HL-60 (cell line): ENCODE measurements at regions not wholly inside any gene's neighbourhood (a gene's known extent, or its start where the extent isn't known, plus 50 kb on each side); places are given as distances from the start of the nearest gene placed in this dataset.

ENCODE experiments used
- GABPA ChIP-seq: IDR thresholded peaks from 2 replicates; pipeline ENCODE4 v1.6.1; 2012; ENCODE audit warnings: low read depth
- POLR2AphosphoS5 ChIP-seq: IDR thresholded peaks from 2 replicates; pipeline ENCODE4 v1.6.1; 2012; ENCODE audit warnings: low read depth
- TF ChIP-seq, protein P1 (sequence below): IDR thresholded peaks from one replicate; pipeline ENCODE4 v1.5.1; 2011; ENCODE audit warnings: low read length, control low read depth, inconsistent platforms; ENCODE audit not compliant: insufficient read depth

DNA sequence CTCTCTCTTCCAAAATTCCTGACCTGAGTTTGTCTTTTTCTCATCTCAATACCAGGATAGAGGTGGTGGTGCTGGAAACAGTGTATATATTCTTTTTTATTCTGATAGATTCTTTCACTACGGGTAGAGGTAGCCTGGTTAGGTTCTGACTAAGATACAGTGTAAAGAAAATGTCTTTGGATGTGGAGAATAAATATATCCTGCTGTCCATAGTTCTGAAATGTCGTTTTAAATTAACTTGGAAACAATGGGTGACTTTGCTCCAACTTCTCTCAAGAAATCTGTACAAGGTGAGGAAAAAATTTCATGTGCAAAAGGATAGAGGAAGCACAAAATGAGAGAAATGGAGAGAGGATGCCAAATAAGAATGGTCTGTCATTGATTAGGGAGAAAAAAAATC, 546.1 kb downstream of the GBA3 start:
- TF ChIP-seq, protein P1, sequence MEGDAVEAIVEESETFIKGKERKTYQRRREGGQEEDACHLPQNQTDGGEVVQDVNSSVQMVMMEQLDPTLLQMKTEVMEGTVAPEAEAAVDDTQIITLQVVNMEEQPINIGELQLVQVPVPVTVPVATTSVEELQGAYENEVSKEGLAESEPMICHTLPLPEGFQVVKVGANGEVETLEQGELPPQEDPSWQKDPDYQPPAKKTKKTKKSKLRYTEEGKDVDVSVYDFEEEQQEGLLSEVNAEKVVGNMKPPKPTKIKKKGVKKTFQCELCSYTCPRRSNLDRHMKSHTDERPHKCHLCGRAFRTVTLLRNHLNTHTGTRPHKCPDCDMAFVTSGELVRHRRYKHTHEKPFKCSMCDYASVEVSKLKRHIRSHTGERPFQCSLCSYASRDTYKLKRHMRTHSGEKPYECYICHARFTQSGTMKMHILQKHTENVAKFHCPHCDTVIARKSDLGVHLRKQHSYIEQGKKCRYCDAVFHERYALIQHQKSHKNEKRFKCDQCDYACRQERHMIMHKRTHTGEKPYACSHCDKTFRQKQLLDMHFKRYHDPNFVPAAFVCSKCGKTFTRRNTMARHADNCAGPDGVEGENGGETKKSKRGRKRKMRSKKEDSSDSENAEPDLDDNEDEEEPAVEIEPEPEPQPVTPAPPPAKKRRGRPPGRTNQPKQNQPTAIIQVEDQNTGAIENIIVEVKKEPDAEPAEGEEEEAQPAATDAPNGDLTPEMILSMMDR: no peak
- no peak for TF ChIP-seq POLR2AphosphoS5
- no peak for TF ChIP-seq GABPA
